Spleen (tissue), 11 donors: ENCODE measurements at regions not wholly inside any gene's neighbourhood (a gene's known extent, or its start where the extent isn't known, plus 50 kb on each side); places are given as distances from the start of the nearest gene placed in this dataset.
A peak's percentile ranks its signal among the peaks of the same experiment; 100 is the strongest.
"Not testable (repeated sequence)": the region's sequence is repeated elsewhere in the genome, so short reads cannot be mapped to it uniquely, and the experiment has no call there.

Experiments
- DNase-seq: peaks from one replicate; pipeline ENCODE4 v3.0.0-alpha.2; 2020
- H3K27ac ChIP-seq, 8 donors: fragments of 200-600 bp; sonication (generic) in 7 of 8; 1 replicate in 4 of 8; 2 replicates in 4 of 8; pipeline versions ENCODE4 v1.5.0 to v1.8.0; 2016 to 2021; ENCODE audit warnings: inconsistent platforms in 4 of 8, mild to moderate bottlenecking in 4 of 8, moderate library complexity in 1 of 8
- H3K27me3 ChIP-seq, 7 donors: fragments of 200-600 bp; sonication (generic) in 6 of 7; replicated peaks in 1 of 7; 1 replicate in 4 of 7; 2 replicates in 3 of 7; pipeline versions ENCODE4 v1.5.0 to v1.8.0; 2016 to 2021; ENCODE audit warnings: inconsistent platforms in 3 of 7, mild to moderate bottlenecking in 1 of 7
- H3K36me3 ChIP-seq, 6 donors: fragments of 200-600 bp; sonication (generic) in 5 of 6; 1 replicate in 4 of 6; 2 replicates in 2 of 6; pipeline versions ENCODE4 v1.5.0 to v1.8.0; 2016 to 2021; ENCODE audit warnings: inconsistent platforms in 2 of 6
- H3K4me1 ChIP-seq, 6 donors: fragments of 200-600 bp; sonication (generic) in 5 of 6; 1 replicate in 3 of 6; 2 replicates in 3 of 6; pipeline versions ENCODE4 v1.5.0 to v1.8.0; 2016 to 2021; ENCODE audit warnings: inconsistent platforms in 3 of 6
- H3K4me3 ChIP-seq, 8 donors: fragments of 200-600 bp; sonication (generic) in 7 of 8; 1 replicate in 4 of 8; 2 replicates in 4 of 8; pipeline versions ENCODE4 v1.5.0 to v1.8.0; 2016 to 2021; ENCODE audit warnings: inconsistent platforms in 4 of 8, mild to moderate bottlenecking in 4 of 8, moderate library complexity in 2 of 8
- H3K9me3 ChIP-seq, 8 donors: fragments of 200-600 bp; sonication (generic) in 7 of 8; 1 replicate in 4 of 8; 2 replicates in 4 of 8; pipeline versions ENCODE4 v1.5.0 to v1.8.0; 2016 to 2021; ENCODE audit warnings: inconsistent platforms in 4 of 8
- CTCF ChIP-seq, 11 experiments: fragments of 200-600 bp in 7 of 11; fragments of 450-650 bp in 4 of 11; sonication (generic) in 4 of 11; IDR thresholded peaks in 8 of 11; conservative IDR thresholded peaks in 3 of 11; 1 replicate in 7 of 11; 2 replicates in 4 of 11; pipeline versions ENCODE4 v1.4.0 to v1.8.0; 2016 to 2021; ENCODE audit warnings: antibody characterized with exemption in 11 of 11, inconsistent platforms in 4 of 11, mild to moderate bottlenecking in 1 of 11
- POLR2A ChIP-seq, 3 donors: fragments of 450-650 bp; IDR thresholded peaks; one replicate each; pipeline ENCODE4 v1.5.1; 2017; ENCODE audit warnings: antibody characterized with exemption in 3 of 3, mild to moderate bottlenecking in 1 of 3
- POLR2AphosphoS5 ChIP-seq, 3 donors: sonication (generic); formaldehyde crosslinking; IDR thresholded peaks; one replicate each; pipeline ENCODE4 v1.5.1; 2017; ENCODE audit warnings: antibody characterized with exemption in 3 of 3
- WGBS, 5 donors: extraction: QIAGEN DNeasy Blood & Tissue Kit in 3 of 5; methylation state at CpG; one replicate each; pipeline versions ENCODE4 v1.1.5 to v1.1.7; 2013 to 2018; 5-methylcytosine and 5-hydroxymethylcytosine counted together
- intact Hi-C: fragments of 100-400 bp; cut with DNase I; formaldehyde crosslinking; loops from one replicate; pipeline ENCODE4 v1.15.0; 2023; ENCODE audit warnings: low total_unique reads
- donor health status: healthy with polysubstance abuse.
- donor health status: DM: no; HTN: no; CAD: no; lungs with moderate emphysema.
- donor health status: DM: no; HTN: no; CAD: no.
- donor health status: Bipolar disorder and iron deficiency.
- donor health status: healthy.
- donor health status: DM: no; HTN: no; CAD: no.
- donor health status: DM: yes; HTN: yes; CAD: no.

GRCh38 chr14:105641075-105641937, 114.9 kb downstream of the TMEM121 start:
- WGBS, 5 donors = 80 to 90% (median 83%) methylated on average over 13 to 17 of the region's 17 CpGs
- peaks cover 0 to under 1% (median 0%) of the 10 kb centered on the region in 6 donors for H3K4me1 ChIP-seq
- H3K27ac ChIP-seq = no peak overlapping the region
- TF ChIP-seq CTCF (IDR thresholded peaks at IDR 0.05 in 8 of 11, conservative IDR thresholded peaks at IDR 0.05 in 3 of 11) (no peak), POLR2AphosphoS5 (IDR thresholded peaks at IDR 0.05) (no peak), POLR2A (IDR thresholded peaks at IDR 0.05) (no peak)
- no peak overlapping the region for H3K4me3 ChIP-seq
- H3K27me3 ChIP-seq = no peaks in the 10 kb centered on the region
- H3K36me3 ChIP-seq = no peaks in the 10 kb centered on the region
- intact Hi-C loops = no loop called here
- no peak for DNase-seq
- H3K9me3 ChIP-seq = no peaks in the 10 kb centered on the region

GRCh38 chr14:105641951-105642350, 115.6 kb downstream of the TMEM121 start:
- H3K9me3 ChIP-seq, H3K4me1 ChIP-seq, DNase-seq, intact Hi-C loops, H3K36me3 ChIP-seq, H3K27ac ChIP-seq, H3K27me3 ChIP-seq, H3K4me3 ChIP-seq: not testable (repeated sequence)
- TF ChIP-seq POLR2AphosphoS5 (IDR thresholded peaks at IDR 0.05) = peak in 1 of 3 donors; percentile 54
- WGBS, 5 donors = 80 to 89% (median 83%) methylated on average over 1 to 11 of the region's 12 CpGs; no CpG with 5 or more reads in 1 of the 5 donors

GRCh38 chr14:105642486-105642885, 116.1 kb downstream of the TMEM121 start:
- H3K4me1 ChIP-seq, DNase-seq, H3K36me3 ChIP-seq, H3K4me3 ChIP-seq, intact Hi-C loops, H3K27me3 ChIP-seq, H3K9me3 ChIP-seq, H3K27ac ChIP-seq: not testable (repeated sequence)
- WGBS, 5 donors = 90 to 94% (median 92%) methylated on average over 10 of the region's 19 CpGs; no CpG with 5 or more reads in 2 of the 5 donors

GRCh38 chr14:105643406-105644052, 117.1 kb downstream of the TMEM121 start:
- H3K36me3 ChIP-seq, H3K27ac ChIP-seq, intact Hi-C loops, H3K9me3 ChIP-seq, DNase-seq, H3K4me3 ChIP-seq, H3K27me3 ChIP-seq: not testable (repeated sequence)
- peaks cover 0 to 13% (median 0%) of the 10 kb centered on the region in 6 donors for H3K4me1 ChIP-seq
- 84 to 92% (median 85%) methylated on average over 23 to 30 of the region's 30 CpGs for WGBS, 5 donors
- peak in 1 of 3 donors; percentile 1 for TF ChIP-seq POLR2AphosphoS5 (IDR thresholded peaks at IDR 0.05)

- H3K9me3 ChIP-seq, intact Hi-C loops, H3K27me3 ChIP-seq, H3K36me3 ChIP-seq, DNase-seq, H3K27ac ChIP-seq: not testable (repeated sequence)
- Histone ChIP-seq H3K4me3 (peak overlapping the region in 1 of 8 donors; percentile 7), H3K4me1 (peaks cover 0 to 18% (median 0%) of the 10 kb centered on the region in 6 donors)
- 84 to 96% (median 89%) methylated on average over 7 to 11 of the region's 11 CpGs for WGBS, 5 donors
- peak in 2 of 3 donors; percentile 24 to 48 for TF ChIP-seq POLR2AphosphoS5 (IDR thresholded peaks at IDR 0.05)
Measured at GRCh38 chr14:105644053-105644435, 117.7 kb downstream of the TMEM121 start.

- H3K36me3 ChIP-seq, intact Hi-C loops, H3K27me3 ChIP-seq, H3K27ac ChIP-seq, DNase-seq, H3K9me3 ChIP-seq: not testable (repeated sequence)
- H3K4me1 ChIP-seq = peaks cover 0 to 22% (median 0%) of the 10 kb centered on the region in 6 donors
- H3K4me3 ChIP-seq = peak overlapping the region in 1 of 8 donors; percentile 7
- 87 to 97% (median 91%) methylated on average over 10 to 19 of the region's 19 CpGs for WGBS, 5 donors
Measured at GRCh38 chr14:105644457-105644856, 118.1 kb downstream of the TMEM121 start.

- H3K9me3 ChIP-seq, intact Hi-C loops, H3K36me3 ChIP-seq, H3K27me3 ChIP-seq, H3K4me3 ChIP-seq, H3K27ac ChIP-seq, DNase-seq: not testable (repeated sequence)
- peaks cover 0 to 22% (median 0%) of the 10 kb centered on the region in 6 donors for H3K4me1 ChIP-seq
- 77% methylated on average over 11 of the region's 14 CpGs; no CpG with 5 or more reads in 4 of the 5 donors for WGBS, 5 donors
Measured at GRCh38 chr14:105644891-105645290, 118.5 kb downstream of the TMEM121 start.

DNA sequence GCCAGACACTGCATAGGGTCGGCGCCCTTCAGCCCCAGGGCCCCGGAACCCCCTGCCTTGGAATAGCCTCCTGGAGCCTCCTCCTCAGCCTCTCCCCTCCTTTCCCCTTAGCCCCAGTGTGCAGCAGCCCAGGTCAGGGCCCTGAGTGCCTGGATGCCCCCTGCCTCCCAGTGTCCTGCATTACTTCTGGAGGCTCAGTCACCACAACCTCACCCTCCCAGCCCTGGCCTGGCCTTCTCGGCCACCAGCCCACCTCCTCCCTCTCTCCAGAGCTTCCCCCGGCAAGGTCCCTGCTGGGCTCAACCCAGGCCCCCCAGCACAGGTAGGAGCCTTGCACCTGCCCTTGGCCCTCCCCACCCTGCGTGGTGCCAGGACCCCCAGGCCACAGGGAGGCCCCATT, 119.0 kb downstream of the TMEM121 start:
- no CpG with 5 or more reads among the region's 6 CpGs for WGBS, 5 donors
- H3K4me3 ChIP-seq = peak overlapping the region in 1 of 8 donors; percentile 69
- DNase-seq, H3K36me3 ChIP-seq, H3K27me3 ChIP-seq, intact Hi-C loops, H3K9me3 ChIP-seq: not testable (repeated sequence)
- peak overlapping the region in 1 of 8 donors; percentile 78 for H3K27ac ChIP-seq
- peaks cover 0 to 22% (median 0%) of the 10 kb centered on the region in 6 donors for H3K4me1 ChIP-seq
